GM18907 (cell line): ENCODE measurements at regions not wholly inside any gene's neighbourhood (a gene's known extent, or its start where the extent isn't known, plus 50 kb on each side); places are given as distances from the start of the nearest gene placed in this dataset.

Experiments used
- ATAC-seq: cut with Tn5 transposase; IDR thresholded peaks from one replicate; pipeline ENCODE4 v1.9.1; 2021; ENCODE audit warnings: mild to moderate bottlenecking, moderate library complexity; ENCODE audit not compliant: unreplicated experiment

DNA sequence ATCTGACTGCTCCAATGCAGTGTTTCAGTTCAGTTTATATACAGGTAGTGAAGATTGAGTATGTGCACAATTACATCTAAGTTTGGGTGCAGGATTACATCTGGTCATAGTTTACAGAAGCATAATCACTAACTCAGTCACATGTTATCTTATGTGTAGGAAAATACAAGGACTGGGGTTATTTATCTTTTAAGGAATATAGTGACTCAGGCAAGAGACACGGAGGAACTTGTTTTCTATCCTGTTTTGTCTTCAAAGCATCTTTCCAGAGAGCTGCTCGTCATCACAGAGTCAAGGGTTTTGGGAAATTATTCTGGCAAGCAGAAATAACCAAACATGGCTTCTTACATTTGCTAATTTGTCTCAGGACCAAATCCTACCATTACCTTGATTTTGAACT is 1371.5 kb upstream of the TMEFF2 start:
- ATAC-seq: no peak

DNA sequence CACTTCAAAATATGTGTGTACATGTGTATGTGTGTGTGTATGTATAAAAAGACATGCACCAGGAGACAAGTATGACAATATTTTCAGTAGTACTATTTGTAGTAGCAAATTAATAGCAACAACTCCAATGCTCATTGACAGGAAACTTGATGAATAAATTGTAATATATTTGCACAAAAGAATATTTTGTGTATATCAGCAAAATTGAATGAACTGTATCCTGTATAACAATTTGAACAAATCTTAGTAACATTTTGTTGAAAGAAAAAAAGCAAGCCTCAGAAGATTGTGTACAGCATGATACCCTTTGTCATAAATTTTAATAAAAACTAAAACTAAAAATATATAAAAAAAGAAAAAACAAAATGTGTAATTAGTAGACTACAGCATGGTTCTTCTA is 1367.3 kb upstream of the TMEFF2 start:
- ATAC-seq: no peak

- ATAC-seq: peak; percentile 66
Observed at GRCh38 chr2:193561054-193561453, 1366.3 kb upstream of the TMEFF2 start.

- ATAC-seq: no peak
Observed at GRCh38 chr2:193556766-193557470, 1362.2 kb upstream of the TMEFF2 start.

- ATAC-seq: no peak
Observed at GRCh38 chr2:193549661-193550060, 1354.9 kb upstream of the TMEFF2 start.

DNA sequence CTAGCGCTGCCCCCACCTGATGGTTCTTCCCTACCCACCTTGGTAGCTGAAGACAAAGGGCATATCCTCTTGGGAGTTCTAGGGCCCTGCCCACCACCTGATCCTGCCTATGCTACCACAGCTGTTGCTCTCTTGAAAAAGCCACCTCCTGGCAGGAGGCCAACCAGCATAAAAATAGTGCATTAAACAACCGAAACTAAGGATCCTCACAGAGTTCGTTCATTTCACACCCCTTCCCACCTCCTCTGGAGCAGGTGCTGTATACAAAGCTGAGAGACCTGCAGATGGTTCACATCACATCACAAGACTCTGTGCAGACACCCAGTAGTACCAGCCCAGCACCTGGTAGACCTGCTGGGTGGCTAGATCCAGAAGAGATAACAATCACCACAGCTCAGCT is 1348.0 kb upstream of the TMEFF2 start:
- peak; percentile 55 for ATAC-seq

DNA sequence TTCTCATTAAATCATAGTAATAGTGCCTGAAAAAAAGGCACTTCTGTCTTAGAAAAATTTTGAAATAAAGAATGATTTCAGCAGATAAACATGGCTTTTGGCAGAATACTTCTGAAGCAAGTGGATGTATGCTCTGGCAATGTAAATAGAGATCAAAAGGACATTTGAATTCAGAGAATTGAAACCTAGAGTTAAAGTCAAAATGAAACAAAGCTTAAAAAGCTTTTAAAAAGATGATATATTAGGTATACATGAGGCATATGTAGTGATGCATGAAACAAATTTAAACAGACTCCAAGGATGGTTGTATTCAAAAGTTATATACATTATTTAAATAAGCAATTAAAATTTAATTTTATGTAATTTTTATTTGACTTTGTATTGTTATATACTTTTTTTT is 1344.5 kb upstream of the TMEFF2 start:
- ATAC-seq: peak; percentile 97

DNA sequence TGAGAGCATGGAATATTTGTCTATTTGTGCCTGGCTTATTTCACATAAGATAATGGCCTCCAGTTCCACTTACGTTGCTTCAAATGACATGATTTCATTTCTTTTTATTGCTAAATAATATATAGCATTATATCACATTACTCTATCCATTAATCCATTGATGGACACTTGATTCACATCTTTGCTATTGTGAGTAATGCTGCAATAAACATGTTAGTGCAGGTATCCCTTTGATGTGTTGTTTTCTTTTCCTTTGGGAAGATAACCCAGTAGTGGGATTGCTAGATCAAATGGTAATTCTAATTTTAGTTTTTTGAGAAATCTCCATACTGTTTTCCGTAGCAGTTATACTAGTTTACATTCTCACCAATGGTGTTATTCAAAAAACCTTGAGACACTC is 1343.3 kb upstream of the TMEFF2 start:
- no peak for ATAC-seq

DNA sequence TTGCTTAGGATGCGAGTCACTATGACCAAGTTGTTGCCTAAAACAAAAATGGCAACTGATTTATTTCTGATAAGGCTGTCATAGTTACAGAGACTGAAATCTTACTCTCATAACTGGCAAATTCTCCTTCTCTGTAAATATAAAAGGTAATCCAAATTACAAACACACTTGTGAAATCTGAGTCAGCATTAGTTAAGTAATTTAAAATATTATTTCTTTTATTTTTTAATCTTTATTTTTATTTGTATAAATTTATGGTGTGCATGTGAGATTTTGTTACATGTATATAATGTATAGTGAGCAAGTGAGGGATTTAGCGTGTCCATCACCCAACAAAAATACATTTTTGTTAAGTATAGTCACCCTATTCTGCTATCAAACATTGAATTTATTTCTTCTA is 1342.8 kb upstream of the TMEFF2 start:
- ATAC-seq: no peak

- no peak for ATAC-seq
Observed at GRCh38 chr2:193528458-193528857, 1333.7 kb upstream of the TMEFF2 start.

- no peak for ATAC-seq
Observed at GRCh38 chr2:193527146-193527545, 1332.4 kb upstream of the TMEFF2 start.

- ATAC-seq: no peak
Observed at GRCh38 chr2:193523662-193524061, 1328.9 kb upstream of the TMEFF2 start.

- ATAC-seq: no peak
Observed at GRCh38 chr2:193521523-193521922, 1326.8 kb upstream of the TMEFF2 start.

DNA sequence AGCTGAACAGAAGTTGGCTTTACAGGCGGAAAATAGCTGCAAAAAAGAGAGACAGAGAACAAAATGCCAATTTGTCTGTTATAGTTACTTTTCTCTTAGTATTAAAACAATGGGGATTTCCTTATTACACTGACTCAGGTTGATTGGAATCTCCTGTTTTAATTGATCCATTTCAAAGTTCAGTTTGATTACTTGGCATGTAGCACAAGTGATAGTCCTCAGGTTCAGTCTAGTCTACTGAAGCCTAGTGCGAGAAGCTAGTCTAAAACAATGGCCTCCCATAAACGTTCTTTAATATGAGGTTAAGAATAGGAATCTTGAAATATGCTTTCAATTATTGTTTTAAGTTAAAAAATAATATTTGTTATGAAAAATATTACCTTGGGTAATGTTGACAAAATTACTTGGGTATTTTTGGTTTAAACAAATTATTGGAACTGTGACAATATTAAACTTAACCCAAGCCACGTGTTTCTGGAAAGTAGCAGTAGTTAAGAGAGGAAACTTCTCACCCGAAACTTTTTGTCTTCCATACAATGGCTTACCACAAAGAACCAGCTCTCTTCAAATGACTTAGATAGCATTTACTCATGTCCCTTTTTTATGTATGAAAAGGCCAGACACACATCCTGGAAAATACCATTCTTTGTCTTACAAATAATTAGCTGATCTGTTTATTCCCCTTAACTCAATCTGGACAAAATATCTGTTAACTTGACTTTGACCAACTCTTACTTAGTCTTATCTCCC is 1326.2 kb upstream of the TMEFF2 start:
- no peak for ATAC-seq

DNA sequence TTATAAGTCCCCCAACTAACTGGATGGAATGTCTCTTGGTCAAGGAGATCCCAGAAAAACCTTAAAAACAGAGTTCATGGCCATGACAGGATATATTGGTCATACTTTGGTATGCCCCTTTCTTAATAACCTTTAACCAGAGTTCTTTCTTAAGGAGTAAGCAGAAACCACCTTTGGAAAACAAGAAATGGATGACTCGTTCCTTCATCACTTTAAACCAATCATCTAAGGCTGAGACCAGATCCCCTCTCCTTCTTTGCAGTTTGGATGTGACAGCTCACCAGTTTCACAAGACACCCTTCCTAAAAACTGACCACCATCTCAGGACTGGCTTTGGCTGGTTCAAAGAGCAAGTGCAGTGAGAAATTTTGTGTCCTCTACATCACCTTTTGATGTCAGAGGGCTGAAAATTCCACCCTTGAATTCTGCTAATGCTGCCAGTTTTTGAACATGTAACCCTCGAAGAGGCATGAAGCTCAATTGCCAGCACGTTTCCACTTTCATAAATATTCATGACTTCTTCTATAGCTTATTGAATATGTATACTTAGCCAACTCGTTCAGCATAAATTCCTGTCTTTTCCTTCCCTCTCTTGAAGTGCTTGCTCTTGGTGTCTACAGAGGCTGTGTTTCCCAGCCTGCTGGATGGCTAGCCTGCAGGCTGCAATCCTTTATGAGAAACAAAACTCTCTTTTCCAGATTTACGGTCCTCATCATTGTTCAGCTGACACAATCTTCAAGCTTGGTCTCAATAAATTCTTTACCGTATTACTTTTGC is 1323.5 kb upstream of the TMEFF2 start:
- ATAC-seq: no peak

GRCh38 chr2:193517615-193518014 is 1322.9 kb upstream of the TMEFF2 start:
- ATAC-seq: no peak

DNA sequence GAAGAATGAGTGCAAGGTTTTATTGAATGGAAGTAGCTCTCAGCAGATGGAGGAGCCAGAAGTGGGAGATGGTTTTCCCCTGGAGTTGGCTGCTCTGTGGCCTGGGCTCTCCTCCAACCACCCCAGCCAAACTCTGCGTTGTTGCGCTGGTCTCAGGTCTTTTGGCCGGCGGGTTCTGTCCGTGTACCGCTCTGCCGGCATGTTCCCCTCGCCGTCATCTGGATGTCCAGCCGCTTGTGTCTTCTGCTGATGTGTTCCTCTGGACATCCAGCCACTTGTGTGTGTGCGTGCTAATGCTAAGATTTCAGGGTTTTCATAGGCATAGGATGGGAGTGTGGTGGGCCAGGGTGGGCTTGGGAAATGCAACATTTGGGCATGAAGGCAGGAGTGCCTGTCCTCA is 1311.3 kb upstream of the TMEFF2 start:
- ATAC-seq: no peak

GRCh38 chr2:193505620-193506019 is 1310.9 kb upstream of the TMEFF2 start:
- no peak for ATAC-seq

GRCh38 chr2:193502363-193503035 is 1307.8 kb upstream of the TMEFF2 start:
- no peak for ATAC-seq

DNA sequence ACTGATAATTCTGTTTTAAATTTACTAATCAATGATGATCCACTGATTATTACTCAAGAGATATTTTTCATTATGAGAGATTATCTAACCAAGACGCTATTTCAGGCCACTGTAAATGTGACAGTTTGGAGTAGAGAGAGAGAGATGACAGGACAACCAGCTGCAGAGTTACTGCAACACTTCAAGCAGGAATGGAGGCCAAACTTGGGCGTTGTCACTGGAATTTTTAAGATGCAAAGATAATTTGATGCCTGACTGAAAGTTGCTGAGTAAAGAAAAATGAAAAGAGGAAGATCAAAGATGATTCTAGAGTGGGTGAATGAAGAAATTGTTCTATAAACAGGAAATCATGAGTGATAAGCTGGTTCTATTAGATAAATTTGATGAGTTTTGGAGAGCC is 1302.1 kb upstream of the TMEFF2 start:
- no peak for ATAC-seq

GRCh38 chr2:193482557-193482956 is 1287.8 kb upstream of the TMEFF2 start:
- ATAC-seq: peak; percentile 97
